IMR-90 (cell line): ENCODE measurements at regions not wholly inside any gene's neighbourhood (a gene's known extent, or its start where the extent isn't known, plus 50 kb on each side); places are given as distances from the start of the nearest gene placed in this dataset.

Source experiments
- ATAC-seq: fragments of 200-7000 bp; cut with Tn5 transposase; 2 replicates; pipeline ENCODE4 v1.9.1; 2020; ENCODE audit warnings: low read depth, mild to moderate bottlenecking, moderate library complexity
- BruUV-seq: library from RNA; stranded (reverse); fragments of 400-500 nt; replicated peaks from 2 replicates; lab custom pipeline; 2021; lab: Mats Ljungman, UMichigan
- CTCF ChIA-PET: fragments of 300-600 bp; formaldehyde crosslinking; extraction: SDS; loops from one replicate; lab custom pipeline; 2021; ENCODE audit warnings: antibody characterized with exemption; lab: Yijun Ruan, JAX
- POLR2A ChIA-PET: fragments of 300-600 bp; sonication (Branson Sonifier 250); formaldehyde crosslinking; loops from one replicate; lab custom pipeline; 2022; ENCODE audit warnings: antibody characterized with exemption; ENCODE audit not compliant: unreplicated experiment; lab: Charles Lee
- DNase-seq: peaks from one replicate; pipeline ENCODE4 v3.0.0; 2013
- H2AFZ ChIP-seq: replicated peaks from 2 replicates; pipeline ENCODE3; 2013; ENCODE audit warnings: low read length, mild to moderate bottlenecking; ENCODE audit not compliant: poor library complexity
- H2AK5ac ChIP-seq: 2 replicates; pipeline ENCODE4 v1.6.1; 2013; ENCODE audit warnings: low read depth, low read length, inconsistent platforms
- H2AK9ac ChIP-seq: replicated peaks from 2 replicates; pipeline ENCODE3; 2013; ENCODE audit warnings: mild to moderate bottlenecking, low read depth, low read length, moderate library complexity; ENCODE audit not compliant: poor library complexity
- H2BK120ac ChIP-seq: 2 replicates; pipeline ENCODE4 v1.6.1; 2013; ENCODE audit warnings: low read depth, low read length, inconsistent platforms
- H2BK15ac ChIP-seq: 3 replicates; pipeline ENCODE4 v1.6.1; 2013; ENCODE audit warnings: low read depth, low read length, inconsistent platforms
- H2BK20ac ChIP-seq: 2 replicates; pipeline ENCODE4 v1.6.1; 2013; ENCODE audit warnings: low read depth, mild to moderate bottlenecking, inconsistent platforms, low read length, moderate library complexity
- H2BK5ac ChIP-seq: 2 replicates; pipeline ENCODE4 v1.6.1; 2013; ENCODE audit warnings: mild to moderate bottlenecking, low read depth, low read length, inconsistent platforms; ENCODE audit not compliant: poor library complexity, severe bottlenecking
- H3K14ac ChIP-seq: replicated peaks from 2 replicates; pipeline ENCODE4 v1.6.1; 2013; ENCODE audit warnings: low read depth, low read length, inconsistent platforms
- H3K18ac ChIP-seq: 2 replicates; pipeline ENCODE4 v1.6.1; 2013; ENCODE audit warnings: low read depth, low read length, control low read depth
- H3K23ac ChIP-seq: 2 replicates; pipeline ENCODE4 v1.6.1; 2013; ENCODE audit warnings: low read depth, low read length, inconsistent platforms
- H3K27ac ChIP-seq: 2 replicates; pipeline ENCODE4 v1.5.1; 2013; ENCODE audit warnings: mild to moderate bottlenecking, control low read depth, low read length; ENCODE audit not compliant: insufficient read depth
- H3K27me3 ChIP-seq: 2 replicates; pipeline ENCODE4 v1.6.1; 2013; ENCODE audit warnings: low read length; ENCODE audit not compliant: control insufficient read depth, insufficient read depth
- H3K36me3 ChIP-seq: 2 replicates; pipeline ENCODE4 v1.6.1; 2013; ENCODE audit warnings: low read length, mixed read lengths; ENCODE audit not compliant: control insufficient read depth, insufficient read depth
- H3K4ac ChIP-seq: 2 replicates; pipeline ENCODE4 v1.6.1; 2013; ENCODE audit warnings: low read depth, low read length, inconsistent platforms
- H3K4me1 ChIP-seq: 2 replicates; pipeline ENCODE4 v1.6.1; 2013; ENCODE audit warnings: low read length, mixed read lengths; ENCODE audit not compliant: control insufficient read depth, insufficient read depth
- H3K4me2 ChIP-seq: 2 replicates; pipeline ENCODE4 v1.6.1; 2013; ENCODE audit warnings: low read depth, mild to moderate bottlenecking, control low read depth, low read length, moderate library complexity
- H3K4me3 ChIP-seq: 2 replicates; pipeline ENCODE4 v1.5.1; 2013; ENCODE audit warnings: low read depth, mild to moderate bottlenecking, control low read depth, low read length, moderate library complexity; ENCODE audit not compliant: insufficient read depth
- H3K56ac ChIP-seq: 2 replicates; pipeline ENCODE4 v1.6.1; 2013; ENCODE audit warnings: low read length, inconsistent platforms; ENCODE audit not compliant: insufficient read depth; ENCODE audit errors: extremely low read depth
- H3K79me1 ChIP-seq, 2 experiments: 2 replicates each; pipeline ENCODE4 v1.6.1; 2013; ENCODE audit warnings: low read length in 2 of 2, inconsistent platforms in 1 of 2, low read depth in 1 of 2
- H3K9ac ChIP-seq: 2 replicates; pipeline ENCODE4 v1.6.1; 2013; ENCODE audit warnings: low read depth, low read length, control low read depth
- H3K9me1 ChIP-seq: 2 replicates; pipeline ENCODE4 v1.6.1; 2013; ENCODE audit warnings: low read length, inconsistent platforms; ENCODE audit not compliant: insufficient read depth
- H3K9me3 ChIP-seq: 2 replicates; pipeline ENCODE4 v1.6.1; 2013; ENCODE audit warnings: low read length; ENCODE audit not compliant: control insufficient read depth, insufficient read depth
- H4K20me1 ChIP-seq: 2 replicates; pipeline ENCODE4 v1.6.1; 2013; ENCODE audit warnings: low read length, inconsistent platforms; ENCODE audit not compliant: insufficient read depth
- H4K5ac ChIP-seq: 2 replicates; pipeline ENCODE4 v1.6.1; 2013; ENCODE audit warnings: mild to moderate bottlenecking, low read depth, low read length, control low read depth
- H4K8ac ChIP-seq, 2 experiments: 2 replicates each; pipeline ENCODE4 v1.6.1; 2013; ENCODE audit warnings: low read depth in 2 of 2, low read length in 2 of 2, control low read depth in 1 of 2, inconsistent platforms in 1 of 2
- H4K91ac ChIP-seq: 2 replicates; pipeline ENCODE4 v1.6.1; 2013; ENCODE audit warnings: low read depth, low read length, inconsistent platforms; ENCODE audit not compliant: insufficient read depth
- BHLHE40 ChIP-seq: fragments of 150-350 bp; IDR thresholded peaks from 2 replicates; pipeline ENCODE4 v1.6.1; 2016; ENCODE audit warnings: mild to moderate bottlenecking, low read depth, low read length
- CEBPB ChIP-seq: IDR thresholded peaks from 2 replicates; pipeline ENCODE4 v1.6.1; 2012; ENCODE audit warnings: low read depth, low read length, improper control_type of control experiment
- FOS ChIP-seq: fragments of 150-350 bp; IDR thresholded peaks from 2 replicates; pipeline ENCODE4 v1.6.1; 2016; ENCODE audit warnings: low read depth, low read length
- MAFK ChIP-seq: IDR thresholded peaks from 2 replicates; pipeline ENCODE4 v1.6.1; 2012; ENCODE audit warnings: low read depth, low read length, improper control_type of control experiment
- MXI1 ChIP-seq: IDR thresholded peaks from 2 replicates; pipeline ENCODE4 v1.6.1; 2012; ENCODE audit warnings: low read depth, mild to moderate bottlenecking, low read length, moderate library complexity, borderline replicate concordance
- RAD21 ChIP-seq: IDR thresholded peaks from 2 replicates; pipeline ENCODE4 v1.6.1; 2012; ENCODE audit warnings: low read length, improper control_type of control experiment
- RFX5 ChIP-seq: IDR thresholded peaks from 2 replicates; pipeline ENCODE4 v1.8.0; 2012; ENCODE audit warnings: low read depth, mild to moderate bottlenecking, low read length, moderate library complexity
- SMC3 ChIP-seq: fragments of 150-350 bp; IDR thresholded peaks from 2 replicates; pipeline ENCODE4 v1.6.1; 2016; ENCODE audit warnings: low read depth, mild to moderate bottlenecking, antibody characterized with exemption, low read length, moderate library complexity
- USF2 ChIP-seq: fragments of 150-350 bp; IDR thresholded peaks from 2 replicates; pipeline ENCODE4 v1.6.1; 2017; ENCODE audit warnings: mild to moderate bottlenecking, antibody characterized with exemption, low read length, low read depth
- dilution Hi-C: fragments of 300-500 bp; cut with HindIII; formaldehyde crosslinking; loops from one replicate; pipeline ENCODE4 v1.14.3; 2018; ENCODE audit warnings: low sequenced_read_pairs; ENCODE audit not compliant: unreplicated experiment
- in situ Hi-C: fragments of 300-500 bp; cut with MboI; formaldehyde crosslinking; loops from 3 replicates; pipeline ENCODE4 v1.14.3; 2019; ENCODE audit warnings: low sequenced_read_pairs, inconsistent platforms, mixed read lengths
- intact Hi-C: fragments of 100-400 bp; cut with micrococcal nuclease; formaldehyde crosslinking; loops from 2 replicates; pipeline ENCODE4 v1.10.0; 2022
- TF ChIP-seq, protein P1 (sequence below): conservative IDR thresholded peaks from 2 replicates; pipeline ENCODE4 v1.5.1; 2012; ENCODE audit warnings: mild to moderate bottlenecking, low read depth, low read length, improper control_type of control experiment
- TF ChIP-seq, protein P2 (sequence below): fragments of 150-350 bp; IDR thresholded peaks from 2 replicates; pipeline ENCODE4 v1.6.1; 2016; ENCODE audit warnings: low read depth, mild to moderate bottlenecking, low read length, moderate library complexity, borderline replicate concordance

- no peaks in the 10 kb centered on the region for H3K4me1 ChIP-seq
- H3K27me3 ChIP-seq = no peaks in the 10 kb centered on the region
- no peak overlapping the region for H2BK15ac ChIP-seq
- H3K79me1 ChIP-seq = no peaks in the 10 kb centered on the region
- H3K36me3 ChIP-seq = no peaks in the 10 kb centered on the region
- no peak overlapping the region for H3K9ac ChIP-seq
- no peak overlapping the region for H3K4me2 ChIP-seq
- no peak overlapping the region for H4K5ac ChIP-seq
- no peak overlapping the region for H3K18ac ChIP-seq
- H3K4ac ChIP-seq = no peak overlapping the region
- H4K8ac ChIP-seq = no peak overlapping the region
- H2BK120ac ChIP-seq = no peak overlapping the region
- no peak overlapping the region for H2BK5ac ChIP-seq
- H2AK5ac ChIP-seq = no peak overlapping the region
- no peak overlapping the region for H4K91ac ChIP-seq
- no peak overlapping the region for H2AK9ac ChIP-seq
- ChIA-PET CTCF (no interaction called here), POLR2A (no interaction called here)
- no TSS peak for BruUV-seq
- ATAC-seq = no peak
- no peak overlapping the region for H2AFZ ChIP-seq
- dilution Hi-C loops (no loop called here), in situ Hi-C loops (no loop called here), intact Hi-C loops (no loop called here)
- peaks cover 10% of the 10 kb centered on the region for H3K9me3 ChIP-seq
- DNase-seq = no peak
- no peak overlapping the region for H3K4me3 ChIP-seq
- no peaks in the 10 kb centered on the region for H4K20me1 ChIP-seq
- H3K27ac ChIP-seq = no peak overlapping the region
- H3K14ac ChIP-seq = no peak overlapping the region
- H3K23ac ChIP-seq = no peak overlapping the region
- no peaks in the 10 kb centered on the region for H3K9me1 ChIP-seq
- TF ChIP-seq BHLHE40 (no peak), FOS (no peak), SMC3 (no peak), RFX5 (no peak), CEBPB (no peak), RAD21 (no peak), MAFK (no peak), MXI1 (no peak), USF2 (no peak)
- TF ChIP-seq, protein P1, sequence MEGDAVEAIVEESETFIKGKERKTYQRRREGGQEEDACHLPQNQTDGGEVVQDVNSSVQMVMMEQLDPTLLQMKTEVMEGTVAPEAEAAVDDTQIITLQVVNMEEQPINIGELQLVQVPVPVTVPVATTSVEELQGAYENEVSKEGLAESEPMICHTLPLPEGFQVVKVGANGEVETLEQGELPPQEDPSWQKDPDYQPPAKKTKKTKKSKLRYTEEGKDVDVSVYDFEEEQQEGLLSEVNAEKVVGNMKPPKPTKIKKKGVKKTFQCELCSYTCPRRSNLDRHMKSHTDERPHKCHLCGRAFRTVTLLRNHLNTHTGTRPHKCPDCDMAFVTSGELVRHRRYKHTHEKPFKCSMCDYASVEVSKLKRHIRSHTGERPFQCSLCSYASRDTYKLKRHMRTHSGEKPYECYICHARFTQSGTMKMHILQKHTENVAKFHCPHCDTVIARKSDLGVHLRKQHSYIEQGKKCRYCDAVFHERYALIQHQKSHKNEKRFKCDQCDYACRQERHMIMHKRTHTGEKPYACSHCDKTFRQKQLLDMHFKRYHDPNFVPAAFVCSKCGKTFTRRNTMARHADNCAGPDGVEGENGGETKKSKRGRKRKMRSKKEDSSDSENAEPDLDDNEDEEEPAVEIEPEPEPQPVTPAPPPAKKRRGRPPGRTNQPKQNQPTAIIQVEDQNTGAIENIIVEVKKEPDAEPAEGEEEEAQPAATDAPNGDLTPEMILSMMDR = no peak
- TF ChIP-seq, protein P2, sequence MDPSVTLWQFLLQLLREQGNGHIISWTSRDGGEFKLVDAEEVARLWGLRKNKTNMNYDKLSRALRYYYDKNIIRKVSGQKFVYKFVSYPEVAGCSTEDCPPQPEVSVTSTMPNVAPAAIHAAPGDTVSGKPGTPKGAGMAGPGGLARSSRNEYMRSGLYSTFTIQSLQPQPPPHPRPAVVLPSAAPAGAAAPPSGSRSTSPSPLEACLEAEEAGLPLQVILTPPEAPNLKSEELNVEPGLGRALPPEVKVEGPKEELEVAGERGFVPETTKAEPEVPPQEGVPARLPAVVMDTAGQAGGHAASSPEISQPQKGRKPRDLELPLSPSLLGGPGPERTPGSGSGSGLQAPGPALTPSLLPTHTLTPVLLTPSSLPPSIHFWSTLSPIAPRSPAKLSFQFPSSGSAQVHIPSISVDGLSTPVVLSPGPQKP = no peak
- no peak overlapping the region for H3K56ac ChIP-seq
- no peak overlapping the region for H2BK20ac ChIP-seq
Measured at GRCh38 chr14:25516838-25517237, 466.9 kb upstream of the STXBP6 start.
